GM21528 (cell line): ENCODE measurements at regions not wholly inside any gene's neighbourhood (a gene's known extent, or its start where the extent isn't known, plus 50 kb on each side); places are given as distances from the start of the nearest gene placed in this dataset.

Experiments
- ATAC-seq: cut with Tn5 transposase; IDR thresholded peaks from one replicate; pipeline ENCODE4 v1.9.1; 2021; ENCODE audit warnings: mild to moderate bottlenecking, moderate library complexity; ENCODE audit not compliant: unreplicated experiment, low FRiP score

DNA sequence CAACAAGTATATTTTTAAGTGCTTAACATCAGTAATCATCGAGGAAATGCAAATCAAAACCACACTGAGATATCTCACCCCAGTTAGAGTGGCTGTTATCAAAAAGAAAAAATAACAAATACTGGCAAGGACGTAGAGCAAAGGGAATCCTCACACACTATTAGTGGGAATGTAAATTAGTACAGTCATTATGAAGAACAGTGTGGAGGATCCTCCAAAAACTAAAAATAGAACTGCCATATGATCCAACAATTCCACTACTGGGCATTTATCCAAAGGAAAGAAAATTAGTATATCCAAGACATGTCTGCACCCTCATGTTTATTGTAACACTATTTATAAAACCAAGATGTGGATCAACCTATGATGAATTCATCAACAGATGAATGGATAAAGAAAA lies 149.0 kb upstream of the PWP1 start:
- no peak for ATAC-seq

DNA sequence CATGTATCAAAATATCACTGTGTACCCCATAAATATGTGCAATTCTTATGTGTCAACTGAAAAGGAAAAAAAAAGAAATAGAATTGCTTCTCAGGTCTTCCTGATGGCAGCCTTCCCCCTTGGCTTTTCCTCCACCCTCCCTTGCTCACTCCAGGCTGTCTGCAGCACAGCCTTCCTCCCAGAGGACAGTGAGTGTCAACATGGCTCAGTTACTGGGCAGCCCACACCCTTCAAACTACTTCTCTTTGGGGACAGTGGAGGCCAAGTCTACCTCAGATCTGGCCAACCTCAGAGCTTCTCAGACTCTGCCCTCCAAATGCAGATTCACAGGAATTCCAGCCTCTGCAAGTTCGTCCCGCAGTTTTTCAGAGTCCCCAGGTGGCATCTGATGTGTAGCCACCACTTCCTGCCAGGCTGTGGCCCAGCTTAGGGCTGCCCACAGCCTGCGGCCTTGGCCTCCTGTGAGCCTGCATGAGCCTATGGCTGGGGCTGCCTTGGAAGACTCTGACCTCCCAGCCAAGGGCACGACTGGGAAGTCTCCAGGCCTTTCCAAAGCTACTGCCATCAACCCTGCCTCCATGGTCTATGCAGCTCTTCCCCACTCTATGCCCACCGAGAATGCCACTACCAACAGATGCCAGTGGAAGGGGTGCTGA lies 148.0 kb upstream of the PWP1 start:
- ATAC-seq, result no peak

DNA sequence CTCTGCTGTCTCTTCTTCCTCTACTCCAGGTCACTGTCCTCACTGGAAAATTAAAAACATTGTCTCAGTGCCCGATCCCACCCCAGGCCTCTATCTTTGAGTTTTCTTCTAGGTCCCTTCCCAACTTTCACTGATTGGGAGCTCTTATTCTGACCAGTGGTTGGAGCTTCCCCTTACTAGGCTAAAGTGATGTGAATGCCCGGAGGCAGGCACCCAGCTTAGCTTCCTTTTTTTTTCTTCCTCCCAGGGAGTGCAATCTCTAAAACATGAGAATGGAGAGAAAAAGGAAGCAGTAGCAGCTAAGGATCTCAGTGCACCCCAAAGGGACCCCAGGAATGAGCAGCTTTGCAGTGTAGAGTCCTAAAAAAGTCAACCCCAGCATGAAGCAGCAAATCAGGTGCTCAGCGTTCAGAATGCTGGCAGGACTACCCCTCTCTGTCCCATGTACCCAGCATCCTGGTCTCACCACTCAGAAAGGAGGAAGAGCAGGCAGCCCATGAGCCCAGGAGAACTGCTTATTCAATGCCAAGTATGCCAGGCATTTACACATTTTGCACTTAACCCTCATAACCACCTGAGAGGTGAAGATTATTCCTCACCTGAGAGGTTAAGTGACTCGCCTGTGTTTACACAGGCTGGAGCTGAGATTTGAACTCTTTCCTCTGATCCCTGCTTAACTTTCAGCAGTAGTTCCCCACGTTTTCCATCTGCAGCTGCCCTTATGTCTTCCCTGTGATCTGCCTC lies 146.2 kb upstream of the PWP1 start:
- no peak for ATAC-seq

DNA sequence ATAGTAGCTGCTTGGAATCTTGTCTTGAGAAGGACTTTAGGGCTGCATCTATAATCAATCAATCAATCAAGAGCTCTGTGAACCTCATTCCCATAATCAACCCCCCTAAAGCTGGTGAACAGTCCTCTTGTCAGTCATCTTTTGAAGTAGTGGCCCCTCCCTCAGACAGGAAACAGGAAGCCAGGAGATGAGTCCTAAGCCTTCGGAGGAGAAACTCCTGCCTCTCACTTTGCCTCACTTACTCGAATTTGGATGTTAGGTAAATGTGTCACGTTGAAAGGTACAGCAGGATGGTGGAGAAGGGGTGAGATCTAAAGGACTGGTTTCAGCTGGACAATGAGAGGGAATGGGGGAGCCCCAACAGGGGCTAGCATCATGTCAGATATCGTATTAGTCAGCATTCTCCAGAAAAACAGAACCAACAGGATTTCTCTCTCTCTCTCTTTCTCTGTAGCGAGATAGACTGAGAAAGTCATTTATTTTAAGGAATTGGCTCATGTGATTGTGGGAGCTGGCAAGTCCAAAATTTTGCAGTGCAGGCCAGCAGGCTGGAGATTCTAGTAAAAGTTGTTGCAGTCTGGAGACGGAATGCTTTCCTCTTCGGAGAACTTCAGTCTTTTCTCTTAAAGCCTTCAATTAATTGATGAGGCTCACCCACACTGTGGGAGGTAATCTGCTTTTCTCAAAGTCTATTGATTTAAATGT lies 144.4 kb upstream of the PWP1 start:
- no peak for ATAC-seq

DNA sequence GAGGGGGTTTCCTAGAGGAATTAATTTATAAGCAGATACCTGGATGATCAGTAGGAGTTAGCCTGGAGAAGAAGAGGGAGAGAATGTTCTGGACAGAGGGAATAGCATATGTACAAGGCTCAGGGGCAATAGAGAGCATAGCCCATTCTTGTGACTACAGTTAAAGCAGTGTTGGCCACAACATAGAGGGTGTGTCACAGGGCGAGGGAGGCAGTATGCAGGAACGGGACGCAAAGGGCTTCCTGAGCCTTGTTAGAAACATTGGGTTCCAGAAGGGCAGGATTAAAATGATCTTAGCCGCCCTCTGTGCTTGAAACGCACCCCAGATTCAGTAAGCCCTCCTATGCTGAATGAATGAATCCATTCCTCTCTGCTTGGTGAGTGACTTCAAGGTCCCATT lies 142.2 kb upstream of the PWP1 start:
- no peak for ATAC-seq

DNA sequence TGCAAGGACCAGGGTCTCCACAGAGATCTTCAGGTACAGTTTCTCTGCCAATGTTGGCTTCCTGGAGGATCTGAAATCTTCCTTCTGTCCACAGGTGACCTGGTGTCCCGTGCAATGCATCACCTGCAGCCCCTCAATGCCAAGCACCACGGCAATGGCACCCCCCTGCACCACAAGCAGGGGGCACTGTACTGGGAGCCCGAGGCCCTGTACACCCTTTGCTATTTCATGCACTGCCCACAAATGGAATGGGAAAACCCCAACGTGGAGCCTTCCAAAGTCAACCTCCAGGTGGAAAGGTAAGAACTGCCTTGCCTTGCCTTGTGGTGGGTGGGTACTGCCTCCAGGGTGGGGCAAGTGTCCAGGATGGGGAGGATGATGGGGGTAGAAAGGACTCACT lies 141.8 kb upstream of the PWP1 start:
- ATAC-seq, result no peak

DNA sequence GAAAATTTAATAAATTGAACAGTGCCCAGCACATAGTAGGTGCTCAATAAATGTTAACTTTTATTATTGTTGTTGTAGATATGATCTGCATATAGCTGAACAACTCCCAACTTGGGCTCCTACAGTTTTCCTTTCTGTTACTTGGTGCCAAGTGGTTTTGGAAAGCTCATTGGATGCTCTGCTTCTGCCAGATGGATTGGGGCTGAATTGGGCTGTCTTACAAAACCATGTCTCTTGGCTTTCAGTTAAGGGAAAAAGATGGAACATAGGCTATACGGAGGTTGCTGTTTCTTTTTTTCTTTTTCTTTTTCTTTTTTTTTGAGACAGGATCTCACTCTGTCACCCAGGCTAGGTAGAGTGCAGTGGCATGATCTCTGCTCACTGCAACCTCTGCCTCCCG lies 140.7 kb upstream of the PWP1 start:
- no peak for ATAC-seq

DNA sequence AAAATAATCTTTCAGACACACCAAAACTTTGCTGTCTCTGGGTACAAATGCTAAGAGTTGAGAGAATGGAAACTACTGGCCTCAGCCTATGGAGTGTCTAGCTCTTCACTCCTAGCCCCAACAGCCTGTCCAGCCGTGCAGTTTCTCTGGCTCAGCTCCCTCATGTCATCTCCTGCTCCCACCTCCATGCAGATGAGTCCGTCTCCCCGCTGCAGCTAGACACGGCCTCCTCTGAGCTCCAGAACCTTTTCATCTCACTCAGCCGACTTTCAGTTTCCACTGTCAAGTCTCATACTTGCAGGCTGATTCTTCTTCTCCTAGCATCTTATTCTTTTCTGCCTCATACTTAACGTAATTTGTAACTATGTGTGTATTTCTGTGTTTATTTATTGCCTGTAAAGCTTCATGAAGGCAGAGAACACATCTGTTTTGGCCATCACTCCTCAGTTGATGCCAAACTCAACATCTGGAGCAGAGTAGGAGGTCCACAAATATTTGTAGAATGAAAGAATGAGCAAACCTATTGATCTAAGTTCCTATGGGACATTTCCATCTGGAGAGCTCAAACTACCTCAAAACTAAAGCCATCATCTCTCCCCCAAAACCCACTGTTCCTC lies 139.8 kb upstream of the PWP1 start:
- ATAC-seq, result no peak

DNA sequence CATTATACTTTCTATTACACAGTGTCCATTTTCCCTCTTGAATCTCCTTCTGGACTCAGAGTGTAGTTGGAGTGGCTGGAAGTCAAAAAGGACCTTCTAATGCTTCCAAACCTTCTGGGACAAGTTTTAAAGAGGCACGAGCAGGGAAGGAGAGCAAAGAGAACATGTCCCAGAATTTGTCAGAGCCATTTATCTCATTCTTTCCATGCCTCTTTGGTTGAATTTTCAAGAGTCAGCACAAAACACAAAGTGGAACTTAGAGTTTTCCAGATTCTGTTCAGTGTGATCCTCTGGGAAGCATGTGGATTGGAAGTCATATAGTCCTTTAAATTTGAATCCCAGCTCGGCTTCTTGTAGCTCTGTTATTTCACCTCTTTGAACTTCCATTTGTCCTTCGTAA lies 138.2 kb upstream of the PWP1 start:
- ATAC-seq, result no peak

DNA sequence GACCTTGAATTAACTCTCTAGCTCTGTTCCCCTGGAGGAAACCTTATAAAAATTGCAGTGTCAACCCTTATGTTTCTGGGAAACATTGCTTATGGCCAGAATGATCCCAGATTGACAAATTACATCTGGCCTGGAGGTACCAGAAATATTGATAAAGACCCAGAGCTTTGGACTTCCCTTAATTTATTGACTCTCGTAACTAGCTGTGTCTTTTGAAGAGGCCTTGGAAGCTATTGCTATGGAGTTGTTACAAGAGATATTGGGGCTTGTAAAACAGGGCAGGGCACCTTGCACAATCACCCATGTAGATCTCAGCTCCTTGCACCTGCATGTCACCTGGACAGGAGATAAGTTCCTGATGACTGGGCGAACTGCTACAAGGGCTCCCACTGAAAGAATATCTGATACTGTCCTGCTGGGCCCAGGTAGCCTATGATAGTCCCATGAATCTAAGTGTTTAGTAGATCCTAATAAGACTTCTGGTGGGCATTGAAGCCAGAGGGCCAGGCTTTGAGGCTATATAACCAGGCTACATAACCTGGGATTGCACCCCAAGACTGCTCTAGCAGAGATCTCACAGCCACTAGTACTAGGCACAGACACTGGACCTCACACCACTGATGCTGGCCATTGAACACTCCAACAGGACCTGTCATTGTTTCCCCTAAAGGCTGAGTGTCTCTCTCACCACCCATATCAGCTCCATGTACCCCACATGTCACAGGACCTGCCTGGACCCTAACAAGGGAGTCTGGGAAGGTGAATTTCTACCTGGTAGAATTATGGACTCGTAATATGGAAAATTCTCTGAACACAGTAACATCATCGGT lies 135.7 kb upstream of the PWP1 start:
- ATAC-seq, result no peak

DNA sequence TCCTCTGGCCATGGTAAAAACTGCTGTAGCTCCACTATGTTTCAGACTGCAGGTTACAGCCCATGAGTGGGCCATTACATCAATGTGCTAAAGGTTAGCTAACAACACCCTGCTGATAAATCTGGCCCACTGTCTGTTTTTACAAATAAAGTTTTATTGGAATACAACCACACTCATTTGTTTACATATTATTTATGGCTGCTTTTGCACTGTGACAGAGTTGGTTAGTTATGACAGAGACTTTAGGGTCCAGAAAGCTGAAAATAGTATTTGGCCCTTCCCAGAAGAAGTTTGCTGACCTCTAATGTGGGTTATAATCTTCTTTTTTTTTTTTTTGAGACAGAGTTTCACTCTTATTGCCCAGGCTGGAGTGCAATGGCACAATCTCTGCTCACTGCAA lies 134.2 kb upstream of the PWP1 start:
- no peak for ATAC-seq

DNA sequence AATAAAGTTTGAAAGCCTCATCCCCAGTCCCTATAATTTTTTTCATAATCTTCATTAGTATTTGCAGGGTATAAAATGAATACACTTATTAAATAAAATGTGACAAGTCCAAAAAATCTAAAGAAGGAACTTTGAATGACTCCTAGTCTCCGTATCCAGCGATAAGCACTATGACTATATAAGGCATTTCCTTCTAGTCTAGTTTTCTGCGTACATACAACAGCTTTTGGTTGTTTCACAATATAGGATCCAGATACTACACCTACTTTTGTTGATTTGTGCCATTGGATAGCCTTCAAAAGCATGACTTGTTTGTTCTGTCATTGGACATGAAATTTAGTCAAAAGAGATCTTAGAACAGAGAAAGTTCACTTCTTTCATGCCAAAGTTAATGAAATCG lies 133.3 kb upstream of the PWP1 start:
- ATAC-seq, result no peak

DNA sequence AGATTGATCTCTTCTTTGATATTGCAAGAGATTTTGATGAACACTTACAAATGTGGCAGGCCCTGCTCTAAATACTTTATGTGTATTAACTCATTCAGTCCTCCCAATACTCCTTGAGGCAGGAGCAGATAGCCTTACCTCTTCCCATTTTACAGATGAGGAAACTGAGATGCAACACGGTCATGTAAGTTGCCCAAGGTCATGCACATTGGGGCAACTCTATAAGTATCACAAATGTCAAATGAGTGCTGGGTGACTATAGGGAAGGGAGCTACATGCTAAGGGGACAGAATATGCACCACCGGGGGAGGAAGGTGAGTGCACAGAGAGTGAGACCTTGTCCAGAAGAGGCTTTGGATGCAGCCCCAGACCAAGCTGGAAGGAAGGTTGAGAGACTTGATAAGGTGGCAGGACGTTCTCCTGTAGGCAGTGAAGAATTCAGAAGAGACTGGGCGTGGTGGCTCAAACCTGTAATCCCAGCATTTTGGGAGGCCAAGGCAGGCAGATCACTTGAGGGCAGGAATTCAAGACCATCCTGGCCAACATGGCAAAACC lies 132.3 kb upstream of the PWP1 start:
- ATAC-seq, result no peak

DNA sequence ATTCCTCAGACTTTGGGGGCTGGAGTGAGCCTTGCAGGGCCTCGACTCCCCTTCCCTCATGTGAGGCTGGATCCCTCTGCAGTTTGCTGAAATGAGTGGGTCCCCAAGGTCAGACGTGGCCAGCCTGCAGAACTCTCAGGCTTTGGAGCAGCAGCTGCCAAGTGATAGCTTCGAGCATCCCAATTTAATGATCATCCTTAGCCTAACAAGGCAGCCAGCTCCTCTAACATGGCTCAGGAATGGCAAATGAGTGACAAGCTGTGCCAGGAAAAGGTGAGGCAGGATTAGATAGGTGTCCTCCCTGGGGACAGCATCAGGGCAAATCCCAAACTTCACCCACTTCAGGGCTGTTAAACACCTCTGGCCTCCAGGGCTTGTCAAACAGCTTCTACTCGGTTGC lies 130.7 kb upstream of the PWP1 start:
- no peak for ATAC-seq

DNA sequence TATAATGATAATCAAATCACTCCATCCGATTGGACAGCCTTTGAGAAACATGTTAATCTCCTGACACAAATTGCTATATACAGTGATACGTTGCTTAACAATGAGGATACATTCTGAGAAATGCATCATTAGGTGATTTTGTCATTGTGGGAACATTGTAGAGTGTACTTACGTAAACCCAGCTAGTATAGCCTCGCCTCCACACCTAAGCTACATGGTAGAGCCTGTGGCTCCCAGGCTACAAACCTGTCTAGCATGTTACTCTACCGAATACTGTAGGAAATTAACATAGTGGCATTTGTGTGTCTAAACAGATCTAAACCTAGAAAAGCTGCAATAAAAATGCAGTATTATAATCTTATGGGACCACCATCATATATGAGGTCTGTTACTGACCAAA lies 128.6 kb upstream of the PWP1 start:
- no peak for ATAC-seq

DNA sequence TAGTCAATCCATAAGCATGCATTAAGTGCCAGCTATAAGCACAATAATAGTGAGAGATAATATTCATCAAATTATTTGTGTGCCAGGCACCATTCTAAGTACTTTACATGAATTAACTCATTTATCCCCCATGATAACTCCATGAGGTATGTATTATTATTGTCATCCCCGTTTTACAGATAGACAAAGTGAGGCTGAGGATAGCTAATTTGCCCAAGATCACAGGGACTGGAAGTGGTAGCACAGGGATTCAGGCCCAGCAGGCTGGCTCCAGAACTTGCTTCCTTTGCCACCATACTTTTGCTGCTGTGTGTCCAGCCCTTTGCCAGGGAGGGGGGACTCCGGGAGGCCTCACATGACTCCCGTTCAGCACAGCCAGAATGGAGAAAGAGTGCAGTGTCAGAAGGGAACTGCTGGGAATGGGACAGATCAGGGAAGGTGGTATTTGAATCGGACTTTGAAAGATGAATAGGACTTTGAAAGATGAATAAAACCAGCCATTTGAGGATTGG lies 128.0 kb upstream of the PWP1 start:
- no peak for ATAC-seq

DNA sequence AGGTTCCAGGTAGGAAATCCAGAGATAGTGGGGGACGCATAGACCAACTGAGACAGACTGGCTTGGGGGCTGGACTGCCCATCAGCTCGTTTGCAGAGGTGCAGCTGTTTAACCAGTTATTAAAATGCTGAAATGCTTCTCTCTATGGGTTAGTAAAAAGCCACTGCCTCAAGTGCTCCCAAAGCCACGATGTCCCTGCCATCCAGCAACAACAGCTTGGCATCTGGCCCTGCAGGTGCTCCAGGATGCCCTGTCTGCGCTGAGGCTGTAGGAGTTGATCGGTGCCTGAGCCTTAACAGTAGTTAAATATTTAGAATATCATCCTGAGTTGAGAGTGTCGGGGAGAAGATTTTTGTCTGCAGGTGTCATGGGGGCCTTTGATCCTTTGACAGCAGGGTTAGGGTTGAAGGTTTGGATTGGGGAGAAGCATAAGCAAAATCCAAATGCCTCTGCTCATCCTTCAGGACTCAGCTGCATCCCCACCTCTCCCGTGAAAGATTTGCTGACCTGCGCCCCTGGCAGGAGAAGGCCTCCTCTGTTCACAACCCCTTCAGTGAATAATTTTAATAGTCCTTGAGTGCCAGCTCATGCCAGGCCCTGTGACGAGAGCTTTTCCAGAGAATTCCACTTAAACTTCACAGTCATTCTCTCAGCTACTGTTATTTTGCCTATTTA lies 127.3 kb upstream of the PWP1 start:
- ATAC-seq, result no peak

DNA sequence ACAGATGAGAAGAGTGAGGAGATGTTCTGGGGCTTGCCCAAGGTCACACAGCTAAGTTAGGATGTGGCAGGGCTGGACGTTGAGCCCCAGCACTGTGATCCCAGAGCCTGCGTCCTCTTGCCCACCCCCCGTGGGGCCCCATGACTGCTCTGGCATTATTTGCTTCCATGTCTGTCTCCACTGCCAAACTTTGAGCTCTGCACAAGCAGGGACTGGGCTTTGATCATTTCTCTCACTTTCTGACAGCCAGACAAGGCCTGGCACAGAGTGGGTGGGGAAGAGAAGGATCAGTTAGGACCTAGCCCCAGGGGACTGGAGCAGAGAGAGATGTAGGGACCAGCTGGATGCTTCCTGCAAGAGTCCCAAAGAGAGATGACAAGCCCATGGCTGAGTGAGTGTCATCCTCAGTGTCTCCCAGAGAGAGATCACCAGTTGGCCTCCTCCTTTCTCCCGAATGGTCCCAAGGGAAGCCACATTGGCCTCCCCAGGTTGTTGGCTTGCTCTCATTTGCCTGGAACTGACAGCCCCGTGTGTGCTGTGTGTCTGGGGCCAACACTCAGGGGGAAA lies 126.7 kb upstream of the PWP1 start:
- no peak for ATAC-seq
